Astrocyte of the cerebellum (primary cell): ENCODE measurements at regions not wholly inside any gene's neighbourhood (a gene's known extent, or its start where the extent isn't known, plus 50 kb on each side); places are given as distances from the start of the nearest gene placed in this dataset.

Experiments
- DNase-seq: peaks from one replicate; pipeline ENCODE4 v3.0.0-alpha.2; 2011; ENCODE audit warnings: low read depth
- H3K4me3 ChIP-seq: 2 replicates; pipeline ENCODE4 v1.5.1; 2011; ENCODE audit warnings: mild to moderate bottlenecking, low read depth, low read length, moderate library complexity
- in situ Hi-C: cut with HindIII; loops from 2 replicates; pipeline ENCODE4 v1.10.0; 2017; ENCODE audit warnings: low sequenced_read_pairs
- TF ChIP-seq, protein P1 (sequence below): IDR thresholded peaks from 2 replicates; pipeline ENCODE4 v1.5.1; 2012; ENCODE audit warnings: low read length, low read depth, moderate library complexity, mild to moderate bottlenecking; ENCODE audit errors: missing control alignments

GRCh38 chr13:47044842-47045241 lies 148.0 kb upstream of the HTR2A start:
- in situ Hi-C loops = no loop called here
- TF ChIP-seq, protein P1, sequence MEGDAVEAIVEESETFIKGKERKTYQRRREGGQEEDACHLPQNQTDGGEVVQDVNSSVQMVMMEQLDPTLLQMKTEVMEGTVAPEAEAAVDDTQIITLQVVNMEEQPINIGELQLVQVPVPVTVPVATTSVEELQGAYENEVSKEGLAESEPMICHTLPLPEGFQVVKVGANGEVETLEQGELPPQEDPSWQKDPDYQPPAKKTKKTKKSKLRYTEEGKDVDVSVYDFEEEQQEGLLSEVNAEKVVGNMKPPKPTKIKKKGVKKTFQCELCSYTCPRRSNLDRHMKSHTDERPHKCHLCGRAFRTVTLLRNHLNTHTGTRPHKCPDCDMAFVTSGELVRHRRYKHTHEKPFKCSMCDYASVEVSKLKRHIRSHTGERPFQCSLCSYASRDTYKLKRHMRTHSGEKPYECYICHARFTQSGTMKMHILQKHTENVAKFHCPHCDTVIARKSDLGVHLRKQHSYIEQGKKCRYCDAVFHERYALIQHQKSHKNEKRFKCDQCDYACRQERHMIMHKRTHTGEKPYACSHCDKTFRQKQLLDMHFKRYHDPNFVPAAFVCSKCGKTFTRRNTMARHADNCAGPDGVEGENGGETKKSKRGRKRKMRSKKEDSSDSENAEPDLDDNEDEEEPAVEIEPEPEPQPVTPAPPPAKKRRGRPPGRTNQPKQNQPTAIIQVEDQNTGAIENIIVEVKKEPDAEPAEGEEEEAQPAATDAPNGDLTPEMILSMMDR = no peak
- H3K4me3 ChIP-seq = no peak overlapping the region
- DNase-seq = no peak

DNA sequence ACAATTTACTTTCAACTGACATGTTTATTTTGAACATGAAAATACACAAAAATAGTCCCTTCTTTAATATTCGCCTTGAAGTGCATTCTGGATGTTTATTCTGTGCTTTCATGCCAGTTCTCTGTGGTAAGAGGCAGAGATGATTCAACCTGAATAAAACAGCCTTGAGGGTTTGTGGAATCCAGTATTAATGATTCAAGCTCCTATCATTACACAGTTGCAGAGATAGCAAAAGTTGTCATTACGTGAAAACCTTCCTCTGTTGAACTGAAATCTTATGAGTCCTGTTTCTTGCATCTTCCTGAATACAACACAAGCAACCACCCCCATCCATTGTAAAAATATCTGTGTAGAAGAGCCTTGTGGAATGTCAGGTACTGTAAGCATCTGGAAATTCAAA lies 142.3 kb upstream of the HTR2A start:
- peak; percentile 70 for DNase-seq
- in situ Hi-C loops = no loop called here
- TF ChIP-seq, protein P1 = no peak
- H3K4me3 ChIP-seq = no peak overlapping the region

- peak; percentile 22 for DNase-seq
- in situ Hi-C loops = no loop called here
- TF ChIP-seq, protein P1 = no peak
- H3K4me3 ChIP-seq = no peak overlapping the region
These were observed 141.3 kb upstream of the HTR2A start for GRCh38 chr13:47038188-47038587.

DNA sequence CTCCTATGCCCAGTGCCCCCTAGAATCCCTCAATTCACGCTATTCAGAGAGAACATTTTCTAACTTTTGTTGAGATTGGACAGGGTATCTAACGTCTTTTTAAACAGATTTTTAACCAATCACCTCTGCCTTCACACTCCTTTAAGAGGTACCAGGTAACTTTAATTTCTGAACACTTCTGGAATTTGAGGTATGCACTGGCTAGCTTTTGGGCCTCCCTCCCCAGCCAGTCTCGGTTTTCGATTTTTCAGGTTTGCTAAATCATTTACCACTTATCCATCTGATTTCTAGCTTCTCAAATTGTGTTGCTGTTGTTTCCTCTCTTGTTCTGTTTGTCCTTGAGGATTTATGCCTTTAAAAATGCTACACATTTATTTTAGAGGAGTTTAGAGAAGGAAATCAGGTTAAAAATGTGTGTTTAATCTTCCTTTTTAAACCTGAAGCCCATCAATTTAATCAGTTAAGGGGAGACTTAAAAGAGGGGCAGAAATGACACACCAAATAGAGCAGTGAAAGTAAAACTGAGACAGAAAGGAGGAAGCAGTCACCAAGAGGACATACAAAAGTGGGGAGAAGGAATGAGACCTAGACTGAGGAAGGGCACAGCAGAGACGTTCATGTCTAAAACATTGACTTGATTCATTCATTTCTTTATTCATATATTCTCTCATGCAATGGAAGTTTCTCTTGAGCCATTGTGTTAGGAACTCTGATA lies 139.6 kb upstream of the HTR2A start:
- TF ChIP-seq, protein P1 = no peak
- DNase-seq = no peak
- no peak overlapping the region for H3K4me3 ChIP-seq
- in situ Hi-C loops = no loop called here

DNA sequence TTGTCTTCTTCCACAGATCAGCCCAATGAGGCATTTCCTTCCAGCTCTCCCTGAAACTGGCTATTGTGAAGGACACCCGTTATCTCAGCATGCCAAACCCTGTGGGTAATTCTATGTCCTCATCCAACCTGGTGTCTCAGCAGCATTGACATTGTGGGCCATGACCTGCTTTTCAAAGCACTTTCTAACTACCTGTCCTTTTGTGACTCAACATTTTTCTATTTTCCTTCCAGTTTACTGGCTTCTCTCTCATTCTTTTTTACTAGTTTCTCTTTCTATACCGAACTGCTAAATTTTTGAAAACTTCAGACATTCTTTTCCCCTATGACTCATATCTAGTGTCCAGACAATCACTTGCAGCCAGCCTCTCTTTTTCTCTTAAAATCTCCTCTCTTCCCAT lies 136.4 kb upstream of the HTR2A start:
- in situ Hi-C loops = no loop called here
- H3K4me3 ChIP-seq = peak overlapping the region; percentile 25
- TF ChIP-seq, protein P1 = no peak
- DNase-seq = peak; percentile 23

GRCh38 chr13:47027780-47028437 lies 131.1 kb upstream of the HTR2A start:
- TF ChIP-seq, protein P1 = no peak
- no peak for DNase-seq
- H3K4me3 ChIP-seq = no peak overlapping the region
- in situ Hi-C loops = no loop called here
